IMR-90 (cell line): ENCODE measurements at regions not wholly inside any gene's neighbourhood (a gene's known extent, or its start where the extent isn't known, plus 50 kb on each side); places are given as distances from the start of the nearest gene placed in this dataset.

Experiments
- ATAC-seq: fragments of 200-7000 bp; cut with Tn5 transposase; 2 replicates; pipeline ENCODE4 v1.9.1; 2020; ENCODE audit warnings: low read depth, mild to moderate bottlenecking, moderate library complexity
- BruUV-seq: library from RNA; stranded (reverse); fragments of 400-500 nt; replicated peaks from 2 replicates; lab custom pipeline; 2021; lab: Mats Ljungman, UMichigan
- CTCF ChIA-PET: fragments of 300-600 bp; formaldehyde crosslinking; extraction: SDS; loops from one replicate; lab custom pipeline; 2021; ENCODE audit warnings: antibody characterized with exemption; lab: Yijun Ruan, JAX
- POLR2A ChIA-PET: fragments of 300-600 bp; sonication (Branson Sonifier 250); formaldehyde crosslinking; loops from one replicate; lab custom pipeline; 2022; ENCODE audit warnings: antibody characterized with exemption; ENCODE audit not compliant: unreplicated experiment; lab: Charles Lee
- DNase-seq: peaks from one replicate; pipeline ENCODE4 v3.0.0; 2013
- H2AFZ ChIP-seq: replicated peaks from 2 replicates; pipeline ENCODE3; 2013; ENCODE audit warnings: low read length, mild to moderate bottlenecking; ENCODE audit not compliant: poor library complexity
- H2AK5ac ChIP-seq: 2 replicates; pipeline ENCODE4 v1.6.1; 2013; ENCODE audit warnings: low read depth, low read length, inconsistent platforms
- H2AK9ac ChIP-seq: replicated peaks from 2 replicates; pipeline ENCODE3; 2013; ENCODE audit warnings: mild to moderate bottlenecking, low read depth, low read length, moderate library complexity; ENCODE audit not compliant: poor library complexity
- H2BK120ac ChIP-seq: 2 replicates; pipeline ENCODE4 v1.6.1; 2013; ENCODE audit warnings: low read depth, low read length, inconsistent platforms
- H2BK15ac ChIP-seq: 3 replicates; pipeline ENCODE4 v1.6.1; 2013; ENCODE audit warnings: low read depth, low read length, inconsistent platforms
- H2BK20ac ChIP-seq: 2 replicates; pipeline ENCODE4 v1.6.1; 2013; ENCODE audit warnings: low read depth, mild to moderate bottlenecking, inconsistent platforms, low read length, moderate library complexity
- H2BK5ac ChIP-seq: 2 replicates; pipeline ENCODE4 v1.6.1; 2013; ENCODE audit warnings: mild to moderate bottlenecking, low read depth, low read length, inconsistent platforms; ENCODE audit not compliant: poor library complexity, severe bottlenecking
- H3K14ac ChIP-seq: replicated peaks from 2 replicates; pipeline ENCODE4 v1.6.1; 2013; ENCODE audit warnings: low read depth, low read length, inconsistent platforms
- H3K18ac ChIP-seq: 2 replicates; pipeline ENCODE4 v1.6.1; 2013; ENCODE audit warnings: low read depth, low read length, control low read depth
- H3K23ac ChIP-seq: 2 replicates; pipeline ENCODE4 v1.6.1; 2013; ENCODE audit warnings: low read depth, low read length, inconsistent platforms
- H3K27ac ChIP-seq: 2 replicates; pipeline ENCODE4 v1.5.1; 2013; ENCODE audit warnings: mild to moderate bottlenecking, control low read depth, low read length; ENCODE audit not compliant: insufficient read depth
- H3K27me3 ChIP-seq: 2 replicates; pipeline ENCODE4 v1.6.1; 2013; ENCODE audit warnings: low read length; ENCODE audit not compliant: control insufficient read depth, insufficient read depth
- H3K36me3 ChIP-seq: 2 replicates; pipeline ENCODE4 v1.6.1; 2013; ENCODE audit warnings: low read length, mixed read lengths; ENCODE audit not compliant: control insufficient read depth, insufficient read depth
- H3K4ac ChIP-seq: 2 replicates; pipeline ENCODE4 v1.6.1; 2013; ENCODE audit warnings: low read depth, low read length, inconsistent platforms
- H3K4me1 ChIP-seq: 2 replicates; pipeline ENCODE4 v1.6.1; 2013; ENCODE audit warnings: low read length, mixed read lengths; ENCODE audit not compliant: control insufficient read depth, insufficient read depth
- H3K4me2 ChIP-seq: 2 replicates; pipeline ENCODE4 v1.6.1; 2013; ENCODE audit warnings: low read depth, mild to moderate bottlenecking, control low read depth, low read length, moderate library complexity
- H3K4me3 ChIP-seq: 2 replicates; pipeline ENCODE4 v1.5.1; 2013; ENCODE audit warnings: low read depth, mild to moderate bottlenecking, control low read depth, low read length, moderate library complexity; ENCODE audit not compliant: insufficient read depth
- H3K56ac ChIP-seq: 2 replicates; pipeline ENCODE4 v1.6.1; 2013; ENCODE audit warnings: low read length, inconsistent platforms; ENCODE audit not compliant: insufficient read depth; ENCODE audit errors: extremely low read depth
- H3K79me1 ChIP-seq, 2 experiments: 2 replicates each; pipeline ENCODE4 v1.6.1; 2013; ENCODE audit warnings: low read length in 2 of 2, inconsistent platforms in 1 of 2, low read depth in 1 of 2
- H3K9ac ChIP-seq: 2 replicates; pipeline ENCODE4 v1.6.1; 2013; ENCODE audit warnings: low read depth, low read length, control low read depth
- H3K9me1 ChIP-seq: 2 replicates; pipeline ENCODE4 v1.6.1; 2013; ENCODE audit warnings: low read length, inconsistent platforms; ENCODE audit not compliant: insufficient read depth
- H3K9me3 ChIP-seq: 2 replicates; pipeline ENCODE4 v1.6.1; 2013; ENCODE audit warnings: low read length; ENCODE audit not compliant: control insufficient read depth, insufficient read depth
- H4K20me1 ChIP-seq: 2 replicates; pipeline ENCODE4 v1.6.1; 2013; ENCODE audit warnings: low read length, inconsistent platforms; ENCODE audit not compliant: insufficient read depth
- H4K5ac ChIP-seq: 2 replicates; pipeline ENCODE4 v1.6.1; 2013; ENCODE audit warnings: mild to moderate bottlenecking, low read depth, low read length, control low read depth
- H4K8ac ChIP-seq, 2 experiments: 2 replicates each; pipeline ENCODE4 v1.6.1; 2013; ENCODE audit warnings: low read depth in 2 of 2, low read length in 2 of 2, control low read depth in 1 of 2, inconsistent platforms in 1 of 2
- H4K91ac ChIP-seq: 2 replicates; pipeline ENCODE4 v1.6.1; 2013; ENCODE audit warnings: low read depth, low read length, inconsistent platforms; ENCODE audit not compliant: insufficient read depth
- BHLHE40 ChIP-seq: fragments of 150-350 bp; IDR thresholded peaks from 2 replicates; pipeline ENCODE4 v1.6.1; 2016; ENCODE audit warnings: mild to moderate bottlenecking, low read depth, low read length
- CEBPB ChIP-seq: IDR thresholded peaks from 2 replicates; pipeline ENCODE4 v1.6.1; 2012; ENCODE audit warnings: low read depth, low read length, improper control_type of control experiment
- CHD1 ChIP-seq: IDR thresholded peaks from 2 replicates; pipeline ENCODE4 v1.6.1; 2012; ENCODE audit warnings: low read depth, low read length, improper control_type of control experiment
- CTCF ChIP-seq: conservative IDR thresholded peaks from 2 replicates; pipeline ENCODE4 v1.5.1; 2012; ENCODE audit warnings: mild to moderate bottlenecking, low read depth, low read length, improper control_type of control experiment
- ELK1 ChIP-seq: fragments of 150-350 bp; IDR thresholded peaks from 2 replicates; pipeline ENCODE4 v1.6.1; 2016; ENCODE audit warnings: low read depth, mild to moderate bottlenecking, low read length, moderate library complexity, borderline replicate concordance
- FOS ChIP-seq: fragments of 150-350 bp; IDR thresholded peaks from 2 replicates; pipeline ENCODE4 v1.6.1; 2016; ENCODE audit warnings: low read depth, low read length
- MAFK ChIP-seq: IDR thresholded peaks from 2 replicates; pipeline ENCODE4 v1.6.1; 2012; ENCODE audit warnings: low read depth, low read length, improper control_type of control experiment
- MAZ ChIP-seq: IDR thresholded peaks from 2 replicates; pipeline ENCODE4 v1.6.1; 2012; ENCODE audit warnings: low read depth, mild to moderate bottlenecking, low read length, improper control_type of control experiment, moderate library complexity, borderline replicate concordance
- MXI1 ChIP-seq: IDR thresholded peaks from 2 replicates; pipeline ENCODE4 v1.6.1; 2012; ENCODE audit warnings: low read depth, mild to moderate bottlenecking, low read length, moderate library complexity, borderline replicate concordance
- NFE2L2 ChIP-seq: fragments of 150-350 bp; IDR thresholded peaks from 2 replicates; pipeline ENCODE4 v1.6.1; 2016; ENCODE audit warnings: low read depth, mild to moderate bottlenecking, low read length
- POLR2A ChIP-seq: IDR thresholded peaks from 2 replicates; pipeline ENCODE4 v1.6.1; 2012; ENCODE audit warnings: mild to moderate bottlenecking, low read depth, low read length
- RAD21 ChIP-seq: IDR thresholded peaks from 2 replicates; pipeline ENCODE4 v1.6.1; 2012; ENCODE audit warnings: low read length, improper control_type of control experiment
- RCOR1 ChIP-seq: IDR thresholded peaks from 2 replicates; pipeline ENCODE4 v1.6.1; 2012; ENCODE audit warnings: mild to moderate bottlenecking, low read length, improper control_type of control experiment; ENCODE audit not compliant: insufficient replicate concordance
- RFX5 ChIP-seq: IDR thresholded peaks from 2 replicates; pipeline ENCODE4 v1.8.0; 2012; ENCODE audit warnings: low read depth, mild to moderate bottlenecking, low read length, moderate library complexity
- SMC3 ChIP-seq: fragments of 150-350 bp; IDR thresholded peaks from 2 replicates; pipeline ENCODE4 v1.6.1; 2016; ENCODE audit warnings: low read depth, mild to moderate bottlenecking, antibody characterized with exemption, low read length, moderate library complexity
- USF2 ChIP-seq: fragments of 150-350 bp; IDR thresholded peaks from 2 replicates; pipeline ENCODE4 v1.6.1; 2017; ENCODE audit warnings: mild to moderate bottlenecking, antibody characterized with exemption, low read length, low read depth
- WGBS, 2 experiments: methylation state at CpG; one replicate each; pipeline versions ENCODE4 v1.1.5 to v1.1.7; 2013; ENCODE audit warnings: missing lambda C conversion rate in 2 of 2; ENCODE audit not compliant: insufficient read length in 1 of 2; ENCODE audit errors: extremely low coverage in 2 of 2; 5-methylcytosine and 5-hydroxymethylcytosine counted together
- dilution Hi-C: fragments of 300-500 bp; cut with HindIII; formaldehyde crosslinking; loops from one replicate; pipeline ENCODE4 v1.14.3; 2018; ENCODE audit warnings: low sequenced_read_pairs; ENCODE audit not compliant: unreplicated experiment
- in situ Hi-C: fragments of 300-500 bp; cut with MboI; formaldehyde crosslinking; loops from 3 replicates; pipeline ENCODE4 v1.14.3; 2019; ENCODE audit warnings: low sequenced_read_pairs, inconsistent platforms, mixed read lengths
- intact Hi-C: fragments of 100-400 bp; cut with micrococcal nuclease; formaldehyde crosslinking; loops from 2 replicates; pipeline ENCODE4 v1.10.0; 2022

GRCh38 chr18:1252936-1253335 is 348.3 kb downstream of the ADCYAP1 start:
- peaks cover 11% of the 10 kb centered on the region for H3K9me3 ChIP-seq
- ChIA-PET POLR2A (no interaction called here), CTCF (no interaction called here)
- no peak overlapping the region for H3K4me3 ChIP-seq
- no peak overlapping the region for H2BK5ac ChIP-seq
- no peak for TF ChIP-seq CHD1
- TF ChIP-seq CTCF: no peak
- no peak for TF ChIP-seq RAD21
- TF ChIP-seq RFX5: no peak
- TF ChIP-seq MAFK: no peak
- no peak for TF ChIP-seq MXI1
- TF ChIP-seq ELK1: no peak
- no peak for TF ChIP-seq SMC3
- TF ChIP-seq CEBPB: no peak
- no peak for TF ChIP-seq RCOR1
- no peak for TF ChIP-seq MAZ
- no peak for TF ChIP-seq USF2
- no peak for TF ChIP-seq FOS
- TF ChIP-seq BHLHE40: no peak
- TF ChIP-seq NFE2L2: no peak
- TF ChIP-seq POLR2A: no peak
- no peak overlapping the region for H2BK120ac ChIP-seq
- H2AFZ ChIP-seq: no peak overlapping the region
- no CpG with 5 or more reads among the region's 1 CpG for WGBS, 2 experiments
- no TSS peak for BruUV-seq
- no peak overlapping the region for H3K14ac ChIP-seq
- no peaks in the 10 kb centered on the region for H3K4me1 ChIP-seq
- H3K4me2 ChIP-seq: no peak overlapping the region
- no peaks in the 10 kb centered on the region for H3K9me1 ChIP-seq
- H4K91ac ChIP-seq: no peak overlapping the region
- H2AK5ac ChIP-seq: no peak overlapping the region
- dilution Hi-C loops (no loop called here), intact Hi-C loops (no loop called here), in situ Hi-C loops (no loop called here)
- no peak overlapping the region for H3K23ac ChIP-seq
- no peaks in the 10 kb centered on the region for H3K27me3 ChIP-seq
- no peak overlapping the region for H3K56ac ChIP-seq
- H2AK9ac ChIP-seq: no peak overlapping the region
- H3K18ac ChIP-seq: no peak overlapping the region
- no peak overlapping the region for H4K8ac ChIP-seq
- H3K36me3 ChIP-seq: no peaks in the 10 kb centered on the region
- H4K5ac ChIP-seq: no peak overlapping the region
- H3K9ac ChIP-seq: no peak overlapping the region
- DNase-seq: no peak
- H2BK20ac ChIP-seq: no peak overlapping the region
- H4K20me1 ChIP-seq: no peaks in the 10 kb centered on the region
- H3K4ac ChIP-seq: no peak overlapping the region
- ATAC-seq: no peak
- no peak overlapping the region for H3K27ac ChIP-seq
- H2BK15ac ChIP-seq: no peak overlapping the region
- no peaks in the 10 kb centered on the region for H3K79me1 ChIP-seq
